Progenitor cell of endocrine pancreas (in vitro differentiated cells): ENCODE measurements at regions not wholly inside any gene's neighbourhood (a gene's known extent, or its start where the extent isn't known, plus 50 kb on each side); places are given as distances from the start of the nearest gene placed in this dataset.

Experiments
- DNase-seq: peaks from one replicate; pipeline ENCODE4 v3.0.0; 2021; ENCODE audit warnings: low spot score; ENCODE audit not compliant: unreplicated experiment
- H3K27ac Mint-ChIP-seq: 2 replicates; pipeline ENCODE4 v1.8.0; 2021; ENCODE audit warnings: mild to moderate bottlenecking, moderate library complexity, mixed read lengths
- H3K27me3 Mint-ChIP-seq: 2 replicates; pipeline ENCODE4 v1.8.0; 2021; ENCODE audit warnings: mixed read lengths
- H3K36me3 Mint-ChIP-seq: 2 replicates; pipeline ENCODE4 v1.8.0; 2022; ENCODE audit warnings: mixed read lengths; ENCODE audit not compliant: insufficient read depth
- H3K4me1 Mint-ChIP-seq: 2 replicates; pipeline ENCODE4 v1.8.0; 2021; ENCODE audit warnings: low read depth, mixed read lengths
- H3K4me3 Mint-ChIP-seq: 2 replicates; pipeline ENCODE4 v1.8.0; 2021; ENCODE audit warnings: low read depth, mild to moderate bottlenecking, moderate library complexity, mixed read lengths
- H3K9me3 Mint-ChIP-seq: 2 replicates; pipeline ENCODE4 v1.8.0; 2021; ENCODE audit warnings: low read depth, mixed read lengths
- TF ChIP-seq, protein P1 (sequence below): fragments of 200-600 bp; sonication (generic); IDR thresholded peaks from one replicate; pipeline ENCODE4 v1.5.0; 2021; ENCODE audit warnings: antibody characterized with exemption, mild to moderate bottlenecking; ENCODE audit not compliant: unreplicated experiment

- Mint-ChIP-seq H3K4me1 (peaks cover 53% of the 10 kb centered on the region), H3K27ac (peak overlapping the region; percentile 77), H3K27me3 (peaks cover 3% of the 10 kb centered on the region), H3K9me3 (no peaks in the 10 kb centered on the region), H3K36me3 (no peaks in the 10 kb centered on the region), H3K4me3 (no peak overlapping the region)
- TF ChIP-seq, protein P1, sequence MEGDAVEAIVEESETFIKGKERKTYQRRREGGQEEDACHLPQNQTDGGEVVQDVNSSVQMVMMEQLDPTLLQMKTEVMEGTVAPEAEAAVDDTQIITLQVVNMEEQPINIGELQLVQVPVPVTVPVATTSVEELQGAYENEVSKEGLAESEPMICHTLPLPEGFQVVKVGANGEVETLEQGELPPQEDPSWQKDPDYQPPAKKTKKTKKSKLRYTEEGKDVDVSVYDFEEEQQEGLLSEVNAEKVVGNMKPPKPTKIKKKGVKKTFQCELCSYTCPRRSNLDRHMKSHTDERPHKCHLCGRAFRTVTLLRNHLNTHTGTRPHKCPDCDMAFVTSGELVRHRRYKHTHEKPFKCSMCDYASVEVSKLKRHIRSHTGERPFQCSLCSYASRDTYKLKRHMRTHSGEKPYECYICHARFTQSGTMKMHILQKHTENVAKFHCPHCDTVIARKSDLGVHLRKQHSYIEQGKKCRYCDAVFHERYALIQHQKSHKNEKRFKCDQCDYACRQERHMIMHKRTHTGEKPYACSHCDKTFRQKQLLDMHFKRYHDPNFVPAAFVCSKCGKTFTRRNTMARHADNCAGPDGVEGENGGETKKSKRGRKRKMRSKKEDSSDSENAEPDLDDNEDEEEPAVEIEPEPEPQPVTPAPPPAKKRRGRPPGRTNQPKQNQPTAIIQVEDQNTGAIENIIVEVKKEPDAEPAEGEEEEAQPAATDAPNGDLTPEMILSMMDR, result no peak
- no peak for DNase-seq
Observed at GRCh38 chr20:11218173-11218680, 544.4 kb upstream of the JAG1 start.

GRCh38 chr20:11219192-11219591 lies 545.4 kb upstream of the JAG1 start:
- H3K36me3 Mint-ChIP-seq, result no peaks in the 10 kb centered on the region

GRCh38 chr20:11221046-11221445 lies 547.2 kb upstream of the JAG1 start:
- Mint-ChIP-seq H3K4me3 (no peak overlapping the region), H3K36me3 (no peaks in the 10 kb centered on the region), H3K27me3 (peaks cover 6% of the 10 kb centered on the region), H3K9me3 (peaks cover 3% of the 10 kb centered on the region), H3K27ac (no peak overlapping the region), H3K4me1 (peaks cover 38% of the 10 kb centered on the region)
- no peak for DNase-seq
- TF ChIP-seq, protein P1, result no peak

More at GRCh38 chr20:11219192-11219591, 545.4 kb upstream of the JAG1 start:
- H3K4me3 Mint-ChIP-seq, result no peak overlapping the region
- peaks cover 53% of the 10 kb centered on the region for H3K4me1 Mint-ChIP-seq
- no peaks in the 10 kb centered on the region for H3K9me3 Mint-ChIP-seq
- TF ChIP-seq, protein P1, result no peak
- DNase-seq, result no peak
- peak overlapping the region; percentile 77 for H3K27ac Mint-ChIP-seq
- peaks cover 3% of the 10 kb centered on the region for H3K27me3 Mint-ChIP-seq

DNA sequence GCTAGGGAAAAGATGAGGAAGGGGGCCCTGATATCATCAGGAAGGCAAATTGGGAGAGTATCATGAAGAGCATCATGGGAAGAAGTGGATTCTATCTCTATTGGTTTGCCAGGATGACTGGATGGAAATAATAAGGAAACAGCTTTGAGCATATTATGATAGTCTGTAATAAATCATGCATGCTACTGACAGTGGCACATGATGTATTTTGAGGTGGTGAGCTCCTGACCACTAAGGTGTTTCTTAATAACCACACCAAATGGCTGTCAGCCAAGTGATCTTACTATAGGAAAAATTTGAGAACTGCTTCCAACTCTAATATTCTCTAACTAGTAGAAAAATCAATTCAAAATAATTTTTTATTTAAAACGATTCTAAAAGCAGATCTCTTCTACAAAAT lies 548.4 kb upstream of the JAG1 start:
- no peak overlapping the region for H3K4me3 Mint-ChIP-seq
- TF ChIP-seq, protein P1, result no peak
- H3K4me1 Mint-ChIP-seq, result peaks cover 27% of the 10 kb centered on the region
- no peak overlapping the region for H3K27ac Mint-ChIP-seq
- H3K36me3 Mint-ChIP-seq, result no peaks in the 10 kb centered on the region
- H3K27me3 Mint-ChIP-seq, result peaks cover 6% of the 10 kb centered on the region
- H3K9me3 Mint-ChIP-seq, result peaks cover 3% of the 10 kb centered on the region
- no peak for DNase-seq

DNA sequence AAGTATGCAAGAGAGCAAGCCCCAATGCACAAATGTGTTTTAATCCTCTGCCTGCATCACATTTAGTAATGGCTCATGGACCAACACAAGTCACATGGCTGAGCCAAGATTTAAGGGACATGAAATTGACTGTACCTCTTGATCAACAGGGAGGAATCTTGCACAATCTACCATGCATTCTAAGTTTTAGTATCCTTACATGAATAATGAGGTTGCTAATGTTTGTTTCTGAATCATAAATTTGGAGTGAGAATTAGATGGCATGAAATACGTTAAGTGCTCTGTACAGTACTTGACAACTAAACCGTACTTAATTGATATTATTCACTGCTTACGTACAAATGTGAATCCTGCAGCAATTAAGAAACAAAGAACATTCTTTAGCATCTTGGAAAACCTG lies 553.8 kb upstream of the JAG1 start:
- H3K27me3 Mint-ChIP-seq, result peaks cover 3% of the 10 kb centered on the region
- H3K36me3 Mint-ChIP-seq, result no peaks in the 10 kb centered on the region
- H3K9me3 Mint-ChIP-seq, result peaks cover 3% of the 10 kb centered on the region
- peaks cover 8% of the 10 kb centered on the region for H3K4me1 Mint-ChIP-seq
- no peak overlapping the region for H3K4me3 Mint-ChIP-seq
- TF ChIP-seq, protein P1, result no peak
- no peak for DNase-seq
- H3K27ac Mint-ChIP-seq, result no peak overlapping the region
